ENCODE measurements at regions not wholly inside any gene's neighbourhood (a gene's known extent, or its start where the extent isn't known, plus 50 kb on each side); places are given as distances from the start of the nearest gene placed in this dataset.

DNA sequence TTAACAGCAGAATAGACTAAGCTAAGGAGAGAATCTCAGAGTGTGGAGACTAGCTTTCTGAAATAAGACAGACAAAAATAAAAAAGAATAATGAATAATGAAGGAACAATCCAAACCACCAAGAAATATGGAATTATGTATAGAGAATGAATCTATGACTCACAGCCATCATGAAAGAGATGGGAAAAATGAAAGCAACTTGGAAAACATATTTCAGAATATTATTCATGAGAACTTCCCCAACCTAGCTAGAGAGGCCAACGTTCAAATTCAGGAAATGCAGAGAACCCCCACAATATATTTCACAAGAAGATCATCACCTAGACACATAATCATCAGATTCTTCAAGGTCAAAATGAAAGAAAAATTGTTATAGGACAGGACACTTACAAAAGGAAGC is 349.0 kb upstream of the MPDZ start:
- TF ChIP-seq POLR2A (IDR thresholded peaks at IDR 0.05) (no peak), EP300 (IDR thresholded peaks at IDR 0.05) (no peak)

All from sigmoid colon (tissue), 4 donors.